B cell (primary cell): ENCODE measurements at regions not wholly inside any gene's neighbourhood (a gene's known extent, or its start where the extent isn't known, plus 50 kb on each side); places are given as distances from the start of the nearest gene placed in this dataset.

Experiments used
- ATAC-seq: fragments of 200-7000 bp; cut with Tn5 transposase; one replicate; pipeline ENCODE4 v1.10.0; 2021; ENCODE audit warnings: low read depth, mild to moderate bottlenecking, moderate number of reproducible peaks, moderate library complexity
- CTCF ChIA-PET: fragments of 350-600 bp; sonication (Branson Sonifier 250); formaldehyde crosslinking; loops from one replicate; lab custom pipeline; 2021; ENCODE audit warnings: antibody characterized with exemption, inconsistent platforms; lab: Charles Lee
- POLR2A ChIA-PET: fragments of 350-600 bp; sonication (Branson Sonifier 250); formaldehyde crosslinking; loops from one replicate; lab custom pipeline; 2021; ENCODE audit warnings: antibody characterized with exemption; lab: Charles Lee
- DNase-seq: peaks from one replicate; pipeline ENCODE4 v3.0.0; 2013
- H2AFZ ChIP-seq: 2 replicates; pipeline ENCODE4 v1.6.1; 2012; ENCODE audit warnings: mild to moderate bottlenecking, low read depth, low read length; ENCODE audit not compliant: insufficient read depth, poor library complexity, severe bottlenecking
- H3K27ac ChIP-seq, 2 donors: 1 replicate in 1 of 2; 2 replicates in 1 of 2; pipeline ENCODE4 v1.5.1; 2012 to 2013; ENCODE audit warnings: low read length in 2 of 2, mild to moderate bottlenecking in 2 of 2, moderate library complexity in 1 of 2
- H3K27me3 ChIP-seq, 4 experiments: fragments of 200-600 bp in 1 of 4; sonication (generic) in 1 of 4; replicated peaks in 1 of 4; 1 replicate in 2 of 4; 2 replicates in 2 of 4; pipeline versions ENCODE4 v1.6.1 to v1.7.0; 2013 to 2016; ENCODE audit warnings: low read length in 3 of 4, mild to moderate bottlenecking in 2 of 4, mixed read lengths in 1 of 4, moderate library complexity in 1 of 4; ENCODE audit not compliant: insufficient read depth in 4 of 4, control insufficient read depth in 3 of 4; ENCODE audit errors: control extremely low read depth in 1 of 4
- H3K36me3 ChIP-seq, 2 experiments: replicated peaks in 1 of 2; 1 replicate in 1 of 2; 2 replicates in 1 of 2; pipeline versions ENCODE4 v1.6.1 to v1.7.1; 2013; ENCODE audit warnings: low read length in 1 of 2; ENCODE audit not compliant: insufficient read depth in 2 of 2, control insufficient read depth in 1 of 2; ENCODE audit errors: control extremely low read depth in 1 of 2, extremely low read depth in 1 of 2
- H3K4me1 ChIP-seq, 2 donors: fragments of 200-600 bp in 1 of 2; sonication (generic) in 1 of 2; 1 replicate in 1 of 2; 2 replicates in 1 of 2; pipeline versions ENCODE4 v1.5.1 to v1.6.1; 2013 to 2017; ENCODE audit warnings: low read length in 2 of 2; ENCODE audit not compliant: control insufficient read depth in 2 of 2, insufficient read depth in 2 of 2
- H3K4me2 ChIP-seq: replicated peaks from 2 replicates; pipeline ENCODE3; 2012; ENCODE audit warnings: mild to moderate bottlenecking, low read depth, low read length; ENCODE audit not compliant: poor library complexity, severe bottlenecking
- H3K4me3 ChIP-seq, 5 experiments: fragments of 200-600 bp in 1 of 5; sonication (generic) in 1 of 5; 1 replicate in 3 of 5; 2 replicates in 2 of 5; pipeline versions ENCODE4 v1.5.1 to v1.7.0; 2011 to 2016; ENCODE audit warnings: low read length in 4 of 5, mild to moderate bottlenecking in 4 of 5, low read depth in 2 of 5, control low read depth in 1 of 5, moderate library complexity in 1 of 5; ENCODE audit not compliant: insufficient read depth in 1 of 5; ENCODE audit errors: control extremely low read depth in 1 of 5, extremely low read depth in 1 of 5
- H3K79me2 ChIP-seq: fragments of 200-600 bp; sonication (generic); one replicate; pipeline ENCODE4 v1.6.0; 2016; ENCODE audit warnings: low read length; ENCODE audit not compliant: control insufficient read depth, insufficient read depth
- H3K9ac ChIP-seq: fragments of 200-600 bp; sonication (generic); 2 replicates; pipeline ENCODE4 v1.6.1; 2017; ENCODE audit warnings: mild to moderate bottlenecking, low read length, moderate library complexity
- H3K9me3 ChIP-seq, 3 donors: one replicate each; pipeline versions ENCODE4 v1.6.1 to v1.7.1; 2013; ENCODE audit warnings: low read length in 2 of 3; ENCODE audit not compliant: control insufficient read depth in 2 of 3, insufficient read depth in 1 of 3; ENCODE audit errors: control extremely low read depth in 1 of 3
- H4K20me1 ChIP-seq: 2 replicates; pipeline ENCODE4 v1.6.0; 2012; ENCODE audit warnings: mild to moderate bottlenecking, low read length; ENCODE audit not compliant: insufficient read depth, control insufficient read depth, poor library complexity, severe bottlenecking
- H3K27ac Mint-ChIP-seq: one replicate; pipeline ENCODE4 v1.8.0; 2021; ENCODE audit warnings: mixed read lengths
- H3K27me3 Mint-ChIP-seq: one replicate; pipeline ENCODE4 v1.8.0; 2021; ENCODE audit warnings: mixed read lengths
- H3K4me1 Mint-ChIP-seq: one replicate; pipeline ENCODE4 v1.8.0; 2021; ENCODE audit warnings: mixed read lengths
- H3K4me3 Mint-ChIP-seq: one replicate; pipeline ENCODE4 v1.8.0; 2021; ENCODE audit warnings: mixed read lengths
- H3K9me3 Mint-ChIP-seq: one replicate; pipeline ENCODE4 v1.8.0; 2022; ENCODE audit warnings: mixed read lengths; ENCODE audit not compliant: insufficient read depth
- CTCF ChIP-seq: fragments of 200-600 bp; IDR thresholded peaks from one replicate; pipeline ENCODE4 v1.8.0; 2022; ENCODE audit warnings: antibody characterized with exemption, mild to moderate bottlenecking
- EZH2 ChIP-seq: IDR thresholded peaks from 2 replicates; pipeline ENCODE4 v1.6.1; 2012; ENCODE audit warnings: borderline replicate concordance, low read depth, mild to moderate bottlenecking, moderate library complexity, low read length; ENCODE audit not compliant: insufficient read depth, poor library complexity, severe bottlenecking
- WGBS: methylation state at CpG from one replicate; pipeline ENCODE4 v1.1.5; 2013; ENCODE audit warnings: missing lambda C conversion rate; ENCODE audit not compliant: insufficient coverage; 5-methylcytosine and 5-hydroxymethylcytosine counted together
- intact Hi-C: fragments of 100-400 bp; cut with micrococcal nuclease; formaldehyde crosslinking; loops from one replicate; pipeline ENCODE4 v1.10.0; 2022

DNA sequence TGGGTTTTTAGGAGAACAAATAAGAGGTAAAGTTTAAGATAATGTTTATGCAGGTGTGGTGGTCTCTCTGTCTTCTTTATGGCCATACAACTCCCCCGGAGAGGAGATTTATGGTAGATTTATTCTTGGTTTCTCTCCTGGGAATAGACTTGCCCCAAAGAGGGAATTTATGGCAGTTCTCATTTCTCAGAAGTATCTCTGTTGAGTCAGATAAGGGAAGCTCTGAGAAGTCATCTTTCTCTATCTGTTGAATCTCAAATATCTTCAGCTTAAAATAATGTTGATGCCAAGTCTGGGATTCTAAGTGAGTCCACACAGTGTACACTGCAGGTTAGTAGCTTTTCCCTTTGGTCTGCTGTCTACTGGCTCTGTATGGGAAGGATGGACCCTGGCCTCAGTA, 276.4 kb upstream of the PLET1 start:
- no peaks in the 10 kb centered on the region for H3K9me3 Mint-ChIP-seq
- H3K27ac ChIP-seq, result no peak overlapping the region
- H3K4me3 ChIP-seq, result no peak overlapping the region
- no peak overlapping the region for H3K4me2 ChIP-seq
- H3K9me3 ChIP-seq, result no peaks in the 10 kb centered on the region
- no peaks in the 10 kb centered on the region for H3K36me3 ChIP-seq
- H4K20me1 ChIP-seq, result no peaks in the 10 kb centered on the region
- H3K9ac ChIP-seq, result no peak overlapping the region
- H3K4me1 Mint-ChIP-seq, result no peaks in the 10 kb centered on the region
- CTCF ChIA-PET, result no interaction called here
- H3K79me2 ChIP-seq, result no peaks in the 10 kb centered on the region
- peaks cover 29% of the 10 kb centered on the region for H3K27me3 Mint-ChIP-seq
- H3K27me3 ChIP-seq, result peaks cover 0 to 10% (median 3%) of the 10 kb centered on the region in 4 experiments
- no CpG with 5 or more reads among the region's 1 CpG for WGBS
- DNase-seq (no peak), ATAC-seq (no peak)
- intact Hi-C loops, result no loop called here
- H3K4me1 ChIP-seq, result no peaks in the 10 kb centered on the region
- H2AFZ ChIP-seq, result no peak overlapping the region
- TF ChIP-seq EZH2 (no peak), CTCF (no peak)
- POLR2A ChIA-PET, result no interaction called here
- no peak overlapping the region for H3K4me3 Mint-ChIP-seq
- H3K27ac Mint-ChIP-seq, result no peak overlapping the region

DNA sequence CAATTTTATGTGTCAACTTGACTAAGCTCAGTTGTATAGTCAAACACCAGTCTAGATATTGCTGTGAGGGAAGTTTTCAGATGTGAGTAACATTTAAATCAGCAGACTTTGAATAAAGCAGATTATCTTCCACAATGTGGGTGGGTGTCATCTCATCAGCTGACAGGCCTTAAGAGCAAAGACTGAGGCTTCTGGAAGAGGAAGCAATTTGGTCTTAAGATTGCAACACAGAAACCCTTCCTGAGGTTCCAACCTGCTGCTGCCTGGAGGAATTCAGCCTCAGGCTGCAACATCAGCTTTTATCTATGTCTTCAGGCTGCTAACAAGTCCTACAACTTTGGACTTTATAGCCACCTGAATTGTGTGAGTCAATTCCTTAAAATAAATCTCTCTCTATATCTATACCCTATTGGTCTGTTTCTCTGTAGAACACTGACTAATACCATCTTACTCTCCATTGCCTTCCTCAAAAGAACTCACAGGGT, 277.2 kb upstream of the PLET1 start:
- Histone ChIP-seq H3K27me3 (peaks cover 0 to 13% (median 3%) of the 10 kb centered on the region in 4 experiments), H3K27ac (no peak overlapping the region), H3K9me3 (no peaks in the 10 kb centered on the region), H3K4me2 (no peak overlapping the region), H4K20me1 (no peaks in the 10 kb centered on the region), H3K9ac (no peak overlapping the region), H2AFZ (no peak overlapping the region), H3K4me1 (no peaks in the 10 kb centered on the region), H3K4me3 (no peak overlapping the region), H3K36me3 (no peaks in the 10 kb centered on the region), H3K79me2 (no peaks in the 10 kb centered on the region)
- no peak for DNase-seq
- ChIA-PET POLR2A (no interaction called here), CTCF (interaction anchor here (1.2 kb wide), 1 partner anchor 10 kb away, joined by 4 read pairs; no protein-coding TSS in a partner anchor)
- no peaks in the 10 kb centered on the region for H3K4me1 Mint-ChIP-seq
- TF ChIP-seq CTCF (no peak), EZH2 (no peak)
- H3K27ac Mint-ChIP-seq, result no peak overlapping the region
- no peak overlapping the region for H3K4me3 Mint-ChIP-seq
- ATAC-seq, result no peak
- intact Hi-C loops, result no loop called here
- no peaks in the 10 kb centered on the region for H3K9me3 Mint-ChIP-seq
- H3K27me3 Mint-ChIP-seq, result peaks cover 29% of the 10 kb centered on the region
